ENCODE measurements at regions not wholly inside any gene's neighbourhood (a gene's known extent, or its start where the extent isn't known, plus 50 kb on each side); places are given as distances from the start of the nearest gene placed in this dataset.

- TF ChIP-seq, protein P1, sequence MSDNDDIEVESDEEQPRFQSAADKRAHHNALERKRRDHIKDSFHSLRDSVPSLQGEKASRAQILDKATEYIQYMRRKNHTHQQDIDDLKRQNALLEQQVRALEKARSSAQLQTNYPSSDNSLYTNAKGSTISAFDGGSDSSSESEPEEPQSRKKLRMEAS (IDR thresholded peaks at IDR 0.05), result no peak
- no peak for TF ChIP-seq EP300 (IDR thresholded peaks at IDR 0.05; ENCODE audit: borderline replicate concordance)
- no peak for TF ChIP-seq NFIC (IDR thresholded peaks at IDR 0.05)
- TF ChIP-seq, protein P2, sequence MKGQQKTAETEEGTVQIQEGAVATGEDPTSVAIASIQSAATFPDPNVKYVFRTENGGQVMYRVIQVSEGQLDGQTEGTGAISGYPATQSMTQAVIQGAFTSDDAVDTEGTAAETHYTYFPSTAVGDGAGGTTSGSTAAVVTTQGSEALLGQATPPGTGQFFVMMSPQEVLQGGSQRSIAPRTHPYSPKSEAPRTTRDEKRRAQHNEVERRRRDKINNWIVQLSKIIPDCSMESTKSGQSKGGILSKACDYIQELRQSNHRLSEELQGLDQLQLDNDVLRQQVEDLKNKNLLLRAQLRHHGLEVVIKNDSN (IDR thresholded peaks at IDR 0.05), result no peak
- TF ChIP-seq EGR1 (IDR thresholded peaks at IDR 0.05), result no peak
- no peak for TF ChIP-seq TAF1 (IDR thresholded peaks at IDR 0.05; ENCODE audit: low read depth)
- no peak for TF ChIP-seq CEBPB (IDR thresholded peaks at IDR 0.05)
- TF ChIP-seq, protein P3, sequence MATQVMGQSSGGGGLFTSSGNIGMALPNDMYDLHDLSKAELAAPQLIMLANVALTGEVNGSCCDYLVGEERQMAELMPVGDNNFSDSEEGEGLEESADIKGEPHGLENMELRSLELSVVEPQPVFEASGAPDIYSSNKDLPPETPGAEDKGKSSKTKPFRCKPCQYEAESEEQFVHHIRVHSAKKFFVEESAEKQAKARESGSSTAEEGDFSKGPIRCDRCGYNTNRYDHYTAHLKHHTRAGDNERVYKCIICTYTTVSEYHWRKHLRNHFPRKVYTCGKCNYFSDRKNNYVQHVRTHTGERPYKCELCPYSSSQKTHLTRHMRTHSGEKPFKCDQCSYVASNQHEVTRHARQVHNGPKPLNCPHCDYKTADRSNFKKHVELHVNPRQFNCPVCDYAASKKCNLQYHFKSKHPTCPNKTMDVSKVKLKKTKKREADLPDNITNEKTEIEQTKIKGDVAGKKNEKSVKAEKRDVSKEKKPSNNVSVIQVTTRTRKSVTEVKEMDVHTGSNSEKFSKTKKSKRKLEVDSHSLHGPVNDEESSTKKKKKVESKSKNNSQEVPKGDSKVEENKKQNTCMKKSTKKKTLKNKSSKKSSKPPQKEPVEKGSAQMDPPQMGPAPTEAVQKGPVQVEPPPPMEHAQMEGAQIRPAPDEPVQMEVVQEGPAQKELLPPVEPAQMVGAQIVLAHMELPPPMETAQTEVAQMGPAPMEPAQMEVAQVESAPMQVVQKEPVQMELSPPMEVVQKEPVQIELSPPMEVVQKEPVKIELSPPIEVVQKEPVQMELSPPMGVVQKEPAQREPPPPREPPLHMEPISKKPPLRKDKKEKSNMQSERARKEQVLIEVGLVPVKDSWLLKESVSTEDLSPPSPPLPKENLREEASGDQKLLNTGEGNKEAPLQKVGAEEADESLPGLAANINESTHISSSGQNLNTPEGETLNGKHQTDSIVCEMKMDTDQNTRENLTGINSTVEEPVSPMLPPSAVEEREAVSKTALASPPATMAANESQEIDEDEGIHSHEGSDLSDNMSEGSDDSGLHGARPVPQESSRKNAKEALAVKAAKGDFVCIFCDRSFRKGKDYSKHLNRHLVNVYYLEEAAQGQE (IDR thresholded peaks at IDR 0.05; ENCODE audit: low read depth), result no peak
- no peak for TF ChIP-seq CREB1 (IDR thresholded peaks at IDR 0.05; ENCODE audit: low read depth)
- no peak for TF ChIP-seq TCF12 (IDR thresholded peaks at IDR 0.05; ENCODE audit: low read depth)
- no peak for TF ChIP-seq FOXM1 (IDR thresholded peaks at IDR 0.05; ENCODE audit: borderline replicate concordance, low read depth)
These were observed 1039.5 kb upstream of the SORCS1 start for GRCh38 chr10:108203905-108204527.

All from Ishikawa (cell line).